CD14-positive monocyte (primary cell): ENCODE measurements at regions not wholly inside any gene's neighbourhood (a gene's known extent, or its start where the extent isn't known, plus 50 kb on each side); places are given as distances from the start of the nearest gene placed in this dataset. TPM values are rescaled to one million over a fixed set of nuclear protein-coding genes. Genes with fewer than 3 reads are reported as not detected.

Source experiments
- DNase-seq, 3 donors: peaks; one replicate each; pipeline ENCODE4 v3.0.0-alpha.2; 2011 to 2022
- H2AFZ ChIP-seq: 2 replicates; pipeline ENCODE4 v1.6.0; 2012; ENCODE audit warnings: mild to moderate bottlenecking, low read depth, low read length, inconsistent platforms; ENCODE audit not compliant: insufficient read depth, poor library complexity, severe bottlenecking
- H3K27ac ChIP-seq, 2 donors: 1 replicate in 1 of 2; 2 replicates in 1 of 2; pipeline ENCODE4 v1.5.1; 2012 to 2013; ENCODE audit warnings: low read length in 2 of 2, control low read depth in 1 of 2, inconsistent platforms in 1 of 2, low read depth in 1 of 2, mild to moderate bottlenecking in 1 of 2
- H3K27me3 ChIP-seq, 2 donors: one replicate each; pipeline versions ENCODE4 v1.6.0 to v1.6.1; 2011 to 2013; ENCODE audit warnings: low read length in 2 of 2; ENCODE audit not compliant: control insufficient read depth in 2 of 2, insufficient read depth in 2 of 2
- H3K36me3 ChIP-seq, 2 donors: replicated peaks in 1 of 2; 1 replicate in 1 of 2; 2 replicates in 1 of 2; pipeline versions ENCODE4 v1.5.1 to v1.6.1; 2012 to 2013; ENCODE audit warnings: low read length in 2 of 2, control low read depth in 1 of 2, inconsistent platforms in 1 of 2, mild to moderate bottlenecking in 1 of 2; ENCODE audit not compliant: insufficient read depth in 2 of 2, control insufficient read depth in 1 of 2
- H3K4me1 ChIP-seq, 2 donors: 1 replicate in 1 of 2; 2 replicates in 1 of 2; pipeline versions ENCODE4 v1.5.1 to v1.6.1; 2012 to 2013; ENCODE audit warnings: low read length in 2 of 2, control low read depth in 1 of 2, inconsistent platforms in 1 of 2, mild to moderate bottlenecking in 1 of 2, moderate library complexity in 1 of 2; ENCODE audit not compliant: insufficient read depth in 2 of 2, control insufficient read depth in 1 of 2
- H3K4me2 ChIP-seq: replicated peaks from 2 replicates; pipeline ENCODE3; 2012; ENCODE audit warnings: low read length, moderate library complexity, mild to moderate bottlenecking; ENCODE audit not compliant: poor library complexity, severe bottlenecking; ENCODE audit errors: extremely low read depth
- H3K4me3 ChIP-seq, 3 experiments: fragments of 200-600 bp in 1 of 3; sonication (generic) in 1 of 3; replicated peaks in 1 of 3; 1 replicate in 2 of 3; 2 replicates in 1 of 3; pipeline ENCODE4 v1.5.1; 2011 to 2013; ENCODE audit warnings: low read length in 3 of 3, mild to moderate bottlenecking in 3 of 3, control low read depth in 2 of 3, low read depth in 2 of 3, inconsistent platforms in 1 of 3, moderate library complexity in 1 of 3
- H3K79me2 ChIP-seq: 2 replicates; pipeline ENCODE4 v1.6.0; 2012; ENCODE audit warnings: mild to moderate bottlenecking, control low read depth, inconsistent platforms, low read length, moderate library complexity; ENCODE audit not compliant: insufficient read depth
- H3K9ac ChIP-seq: 2 replicates; pipeline ENCODE4 v1.6.0; 2017; ENCODE audit warnings: low read length, mild to moderate bottlenecking; ENCODE audit not compliant: insufficient read depth, poor library complexity, severe bottlenecking
- H3K9me3 ChIP-seq, 2 donors: replicated peaks in 1 of 2; 1 replicate in 1 of 2; 2 replicates in 1 of 2; pipeline versions ENCODE4 v1.5.1 to v1.6.1; 2012 to 2013; ENCODE audit warnings: low read length in 2 of 2, control low read depth in 1 of 2; ENCODE audit not compliant: control insufficient read depth in 1 of 2, insufficient read depth in 1 of 2
- H4K20me1 ChIP-seq: 2 replicates; pipeline ENCODE4 v1.6.0; 2012; ENCODE audit warnings: mild to moderate bottlenecking, low read length, control low read depth, moderate library complexity; ENCODE audit not compliant: insufficient read depth
- H3K27ac Mint-ChIP-seq, 7 donors: one replicate each; pipeline ENCODE4 v1.8.0; 2020; ENCODE audit warnings: mild to moderate bottlenecking in 7 of 7, mixed read lengths in 7 of 7, moderate library complexity in 6 of 7, inconsistent platforms in 2 of 7
- H3K27me3 Mint-ChIP-seq, 3 donors: one replicate each; pipeline ENCODE4 v1.8.0; 2021 to 2022; ENCODE audit warnings: low read depth in 3 of 3, mild to moderate bottlenecking in 3 of 3, mixed read lengths in 3 of 3, moderate library complexity in 3 of 3, inconsistent platforms in 1 of 3
- H3K36me3 Mint-ChIP-seq, 2 donors: one replicate each; pipeline ENCODE4 v1.8.0; 2020; ENCODE audit warnings: mixed read lengths in 2 of 2, inconsistent platforms in 1 of 2, mild to moderate bottlenecking in 1 of 2
- H3K4me1 Mint-ChIP-seq: one replicate; pipeline ENCODE4 v1.8.0; 2020; ENCODE audit warnings: mild to moderate bottlenecking, mixed read lengths
- H3K4me3 Mint-ChIP-seq, 2 donors: one replicate each; pipeline ENCODE4 v1.8.0; 2020; ENCODE audit warnings: mild to moderate bottlenecking in 2 of 2, mixed read lengths in 2 of 2, moderate library complexity in 1 of 2
- H3K9me3 Mint-ChIP-seq, 7 donors: one replicate each; pipeline ENCODE4 v1.8.0; 2020 to 2022; ENCODE audit warnings: mixed read lengths in 7 of 7, mild to moderate bottlenecking in 6 of 7, moderate library complexity in 6 of 7, inconsistent platforms in 2 of 7
- CTCF ChIP-seq: fragments of 200-600 bp; IDR thresholded peaks from one replicate; pipeline ENCODE4 v1.8.0; 2022; ENCODE audit warnings: antibody characterized with exemption, mild to moderate bottlenecking
- WGBS: methylation state at CpG from one replicate; pipeline ENCODE4 v1.1.5; 2013; ENCODE audit warnings: missing lambda C conversion rate; ENCODE audit not compliant: insufficient coverage; 5-methylcytosine and 5-hydroxymethylcytosine counted together
- intact Hi-C, 2 donors: fragments of 100-400 bp; cut with micrococcal nuclease; formaldehyde crosslinking; loops; one replicate each; pipeline versions ENCODE4 v1.15.0 to v1.15.1; 2023
- small RNA-seq: library from RNA; depleted of rRNA; stranded (forward); fragments of <200 nt; gene quantifications from one replicate; pipeline ENCODE3, GENCODE V24; 2012; ENCODE audit warnings: low read depth; ENCODE audit not compliant: insufficient read length

GRCh38 chr2:173854840-173855239, 110.3 kb downstream of the SP3 start:
- H3K79me2 ChIP-seq = no peaks in the 10 kb centered on the region
- Mint-ChIP-seq H3K27me3 (peaks cover 0 to 5% (median 3%) of the 10 kb centered on the region in 3 donors), H3K4me3 (no peak overlapping the region), H3K9me3 (peaks cover 0 to 3% (median 0%) of the 10 kb centered on the region in 7 donors), H3K27ac (no peak overlapping the region), H3K36me3 (no peaks in the 10 kb centered on the region), H3K4me1 (peaks cover 15% of the 10 kb centered on the region)
- H3K4me2 ChIP-seq = no peak overlapping the region
- no peak overlapping the region for H3K9ac ChIP-seq
- intact Hi-C loops = no loop called here
- H2AFZ ChIP-seq = no peak overlapping the region
- TF ChIP-seq CTCF = no peak
- 97% methylated on average over 3 of the region's 5 CpGs for WGBS
- H4K20me1 ChIP-seq = no peaks in the 10 kb centered on the region
- H3K4me1 ChIP-seq = peaks cover 2% of the 10 kb centered on the region in 2 donors
- no peak overlapping the region for H3K4me3 ChIP-seq
- DNase-seq = peak in 1 of 3 donors; percentile 12
- H3K27me3 ChIP-seq = no peaks in the 10 kb centered on the region
- no peaks in the 10 kb centered on the region for H3K36me3 ChIP-seq
- H3K27ac ChIP-seq = no peak overlapping the region
- no peaks in the 10 kb centered on the region for H3K9me3 ChIP-seq

GRCh38 chr2:173855661-173856060, 109.5 kb downstream of the SP3 start:
- Mint-ChIP-seq H3K4me1 (peaks cover 23% of the 10 kb centered on the region), H3K9me3 (peaks cover 0 to 3% (median 0%) of the 10 kb centered on the region in 7 donors), H3K36me3 (no peaks in the 10 kb centered on the region), H3K4me3 (no peak overlapping the region), H3K27me3 (peaks cover 0 to 5% (median 3%) of the 10 kb centered on the region in 3 donors), H3K27ac (no peak overlapping the region)
- Histone ChIP-seq H3K36me3 (no peaks in the 10 kb centered on the region), H3K27ac (no peak overlapping the region), H3K9me3 (no peaks in the 10 kb centered on the region), H3K4me3 (no peak overlapping the region), H3K4me2 (no peak overlapping the region), H3K79me2 (no peaks in the 10 kb centered on the region), H4K20me1 (no peaks in the 10 kb centered on the region), H3K9ac (no peak overlapping the region), H3K27me3 (no peaks in the 10 kb centered on the region), H3K4me1 (peaks cover 9 to 10% of the 10 kb centered on the region in 2 donors), H2AFZ (no peak overlapping the region)
- no peak for DNase-seq
- intact Hi-C loops = no loop called here
- no peak for TF ChIP-seq CTCF
- no CpG with 5 or more reads among the region's 2 CpGs for WGBS

Small RNAs in the stretch of these regions (small RNA-seq; reads per million reads assigned to genes)
- not detected for gene AC013410.2
